Limb (tissue), 2 donors: ENCODE measurements at regions not wholly inside any gene's neighbourhood (a gene's known extent, or its start where the extent isn't known, plus 50 kb on each side); places are given as distances from the start of the nearest gene placed in this dataset.
"Not testable (repeated sequence)": the region's sequence is repeated elsewhere in the genome, so short reads cannot be mapped to it uniquely, and the experiment has no call there.

ENCODE experiments used
- DNase-seq, 2 donors: peaks; one replicate each; pipeline ENCODE4 v3.0.0-alpha.2; 2016; ENCODE audit errors: extremely low spot score in 2 of 2

- no peak for DNase-seq
Observed at GRCh38 chr14:43729143-43729542, 777.9 kb downstream of the FSCB start.

GRCh38 chr14:43706900-43707299 lies 800.2 kb downstream of the FSCB start:
- DNase-seq = no peak

DNA sequence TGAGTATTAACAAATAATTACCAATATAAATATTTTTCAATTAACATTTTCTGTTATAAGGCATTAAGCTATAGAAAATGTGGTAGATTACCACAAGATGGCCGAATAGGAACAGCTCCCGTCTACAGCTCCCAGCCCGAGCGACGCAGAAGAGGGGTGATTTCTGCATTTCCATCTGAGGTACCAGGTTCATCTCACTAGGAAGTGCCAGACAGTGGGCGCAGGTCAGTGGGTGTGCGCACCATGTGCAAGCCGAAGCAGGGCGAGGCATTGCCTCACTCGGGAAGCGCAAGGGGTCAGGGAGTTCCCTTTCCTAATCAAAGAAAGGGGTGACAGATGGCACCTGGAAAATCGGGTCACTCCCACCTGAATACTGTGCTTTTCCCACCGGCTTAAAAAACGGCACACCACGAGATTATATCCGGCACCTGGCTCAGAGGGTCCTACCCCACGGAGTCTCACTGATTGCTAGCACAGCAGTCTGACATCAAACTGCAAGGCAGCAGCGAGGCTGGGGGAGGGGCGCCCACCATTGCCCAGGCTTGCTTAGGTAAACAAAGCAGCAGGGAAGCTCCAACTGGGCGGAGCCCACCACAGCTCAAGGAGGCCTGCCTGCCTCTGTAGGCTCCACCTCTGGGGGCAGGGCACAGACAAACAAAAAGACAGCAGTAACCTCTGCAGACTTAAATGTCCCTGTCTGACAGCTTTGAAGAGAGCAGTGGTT lies 808.4 kb downstream of the FSCB start:
- not testable (repeated sequence) for DNase-seq

DNA sequence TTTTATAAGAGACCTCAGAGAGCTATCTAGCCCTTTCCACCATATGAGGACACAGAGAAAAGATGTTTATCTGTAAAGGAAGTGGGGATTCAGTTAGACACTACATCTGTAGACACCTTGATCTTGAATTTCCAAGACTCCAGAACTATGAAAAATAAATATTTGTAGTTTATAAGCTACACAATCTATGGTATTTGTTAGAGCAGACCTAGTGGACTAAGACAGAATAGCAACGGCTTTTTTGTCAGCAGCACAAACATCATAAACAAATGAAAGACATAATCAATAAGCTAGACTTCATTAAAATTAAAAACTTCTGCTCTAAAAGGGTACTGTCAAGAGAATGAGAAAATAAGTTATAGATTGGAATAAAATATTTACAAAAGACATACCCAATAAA lies 810.1 kb downstream of the FSCB start:
- no peak for DNase-seq

GRCh38 chr14:43692706-43693105 lies 814.4 kb downstream of the FSCB start:
- no peak for DNase-seq

DNA sequence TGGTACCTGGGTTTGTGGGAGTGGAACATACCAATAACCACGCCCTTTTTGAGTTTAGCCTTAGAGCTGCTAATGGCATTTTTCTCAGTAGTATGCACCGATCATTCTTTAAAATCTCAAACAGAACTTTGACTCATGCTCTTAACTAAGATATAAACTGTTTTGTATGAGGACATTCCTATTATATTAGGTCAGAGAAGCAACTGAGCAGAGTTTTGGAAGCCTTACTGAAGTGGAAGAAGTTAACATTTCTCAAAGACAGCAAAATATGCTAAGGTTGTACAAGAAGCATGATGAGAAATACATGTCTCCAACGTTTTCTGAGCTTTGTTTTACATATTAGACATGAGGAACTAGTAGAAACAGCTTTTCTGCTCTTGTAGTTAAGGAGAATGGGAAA lies 819.2 kb downstream of the FSCB start:
- peak in 1 of 2 donors; percentile 52 for DNase-seq

- no peak for DNase-seq
Observed at GRCh38 chr14:43677581-43677980, 829.5 kb downstream of the FSCB start.

DNA sequence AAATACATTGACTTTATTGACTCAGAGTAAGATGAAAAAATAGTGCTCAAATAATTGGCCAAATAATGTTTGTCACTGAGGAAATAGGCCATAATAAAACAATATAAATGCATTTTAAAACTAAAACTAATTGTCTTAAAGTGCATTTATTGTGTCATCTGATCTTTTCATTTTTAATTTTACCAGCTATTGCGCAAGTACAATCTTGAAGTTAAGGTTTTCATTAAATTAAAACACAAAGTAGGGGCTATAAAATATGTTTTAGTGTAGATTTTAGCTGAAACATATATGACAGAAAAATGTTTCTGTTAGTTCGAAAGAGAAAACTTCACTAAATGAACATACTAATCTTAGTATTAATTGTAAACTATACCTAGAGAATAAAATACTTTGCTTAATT lies 832.8 kb downstream of the FSCB start:
- DNase-seq = no peak

DNA sequence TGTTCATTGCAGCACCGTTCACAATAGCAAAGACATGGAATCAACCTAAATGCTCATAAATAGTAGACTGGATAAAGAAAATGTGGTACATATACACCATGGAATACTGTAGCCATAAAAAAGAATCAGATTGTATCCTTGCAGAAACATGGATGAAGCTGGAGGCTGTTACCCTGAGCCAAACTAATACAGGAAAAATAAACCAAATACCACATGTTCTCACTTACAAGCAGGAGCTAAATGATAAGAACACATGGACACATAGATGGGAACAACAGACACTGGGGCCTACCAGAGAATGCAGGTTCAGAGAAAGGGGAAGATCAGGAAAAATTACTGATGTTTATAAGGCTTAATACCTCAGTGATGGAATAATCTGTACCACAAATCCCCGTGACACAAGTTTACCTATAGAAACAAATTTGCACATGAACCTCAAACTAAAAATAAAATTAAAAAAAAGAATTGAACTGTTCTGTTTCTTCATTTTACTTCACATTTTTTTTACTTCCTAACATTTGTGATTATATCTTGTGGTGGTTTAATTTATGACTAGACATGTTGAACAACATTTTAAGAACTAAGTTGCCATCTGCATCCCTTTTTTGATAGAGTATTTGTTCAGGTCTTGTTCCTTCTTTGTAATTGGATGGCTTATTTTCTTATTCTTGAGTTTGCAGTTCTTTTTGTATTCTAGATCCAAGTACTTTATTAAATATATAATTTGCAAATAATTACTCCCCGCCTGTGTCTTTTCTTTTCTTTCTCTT lies 835.2 kb downstream of the FSCB start:
- DNase-seq = peak in 1 of 2 donors; percentile 5

DNA sequence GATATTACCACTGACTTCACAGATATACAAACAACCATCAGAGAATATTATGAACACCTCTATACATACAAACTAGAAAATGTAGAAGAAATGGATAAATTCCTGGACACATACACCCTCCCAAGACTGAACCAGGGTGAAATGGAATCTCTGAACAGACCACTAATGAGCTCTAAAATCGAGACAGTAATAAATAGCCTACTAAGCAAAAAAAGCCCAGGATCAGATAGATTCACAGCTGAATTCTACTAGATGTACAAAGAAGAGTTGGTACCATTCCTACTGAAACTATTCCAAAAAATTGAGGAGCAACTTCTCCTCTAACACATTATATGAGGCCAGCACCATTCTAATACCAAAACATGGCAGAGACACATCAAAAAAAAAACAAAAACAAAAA lies 837.7 kb downstream of the FSCB start:
- DNase-seq = no peak

- no peak for DNase-seq
Observed at GRCh38 chr14:43665570-43666267, 841.4 kb downstream of the FSCB start.

DNA sequence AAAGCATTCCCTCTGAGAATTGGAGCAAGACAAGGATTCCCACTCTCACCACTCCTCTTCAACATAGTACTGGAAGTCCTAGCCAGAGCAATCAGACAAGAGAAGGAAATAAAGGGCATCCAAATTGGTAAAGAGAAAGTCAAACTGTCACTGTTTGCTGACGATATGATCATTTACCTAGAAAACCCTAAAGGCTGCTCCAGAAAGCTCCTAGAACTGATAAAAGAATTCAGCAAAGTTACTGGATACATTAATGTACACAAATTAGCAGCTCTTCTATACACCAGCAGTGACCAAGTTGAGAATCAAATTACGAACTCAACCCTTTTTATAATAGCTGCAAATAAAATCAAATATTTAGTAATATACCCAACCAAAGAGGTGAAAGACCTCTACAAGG lies 851.9 kb downstream of the FSCB start:
- DNase-seq = not testable (repeated sequence)

- no peak for DNase-seq
Observed at GRCh38 chr14:43651896-43652295, 855.2 kb downstream of the FSCB start.

DNA sequence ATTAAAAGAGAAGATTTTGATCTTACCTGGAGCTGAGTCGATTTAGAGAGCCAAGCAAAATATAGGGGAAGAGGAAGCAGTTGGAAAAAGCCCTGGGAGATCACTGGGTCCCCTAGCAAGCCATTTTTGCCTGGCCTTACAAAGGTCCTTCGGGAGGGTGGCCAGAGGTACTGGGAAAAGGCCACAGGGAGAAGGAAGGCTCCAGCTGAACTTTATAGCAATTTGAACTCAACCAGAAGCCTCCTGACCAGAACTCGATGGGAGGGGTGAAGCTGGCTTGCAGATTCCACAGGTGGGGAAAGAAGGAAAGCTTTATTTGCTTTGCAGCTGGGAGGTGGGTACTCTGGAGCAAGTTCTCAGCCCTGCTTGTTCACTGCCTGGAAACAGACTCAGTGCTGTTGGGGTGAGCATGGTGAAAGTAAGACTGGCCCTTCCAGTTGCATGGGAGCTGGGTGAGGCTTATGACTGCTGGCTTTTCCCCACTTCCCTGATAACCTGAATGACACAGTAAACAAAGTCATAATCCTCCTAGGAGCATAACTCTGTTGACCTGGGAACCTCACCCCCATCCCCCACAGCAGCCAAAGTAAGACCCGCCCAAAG lies 855.8 kb downstream of the FSCB start:
- no peak for DNase-seq

DNA sequence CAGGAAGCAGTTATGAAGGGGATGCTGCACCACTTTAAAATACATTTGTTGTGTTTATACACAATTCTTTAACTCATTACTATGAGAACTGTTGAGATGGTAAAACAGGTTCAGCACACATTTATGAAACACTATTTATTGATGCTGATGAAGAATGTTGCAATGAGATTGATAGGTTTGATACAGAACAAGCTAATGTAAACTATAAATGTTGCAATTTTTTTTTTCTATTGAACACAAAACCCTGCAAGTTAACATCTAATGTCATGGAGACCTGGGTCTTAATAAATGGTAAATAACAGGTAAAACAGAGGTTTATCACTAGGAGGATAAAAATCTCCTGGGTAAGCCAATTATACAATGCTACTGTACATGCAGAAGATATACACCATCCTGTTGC lies 857.6 kb downstream of the FSCB start:
- no peak for DNase-seq

DNA sequence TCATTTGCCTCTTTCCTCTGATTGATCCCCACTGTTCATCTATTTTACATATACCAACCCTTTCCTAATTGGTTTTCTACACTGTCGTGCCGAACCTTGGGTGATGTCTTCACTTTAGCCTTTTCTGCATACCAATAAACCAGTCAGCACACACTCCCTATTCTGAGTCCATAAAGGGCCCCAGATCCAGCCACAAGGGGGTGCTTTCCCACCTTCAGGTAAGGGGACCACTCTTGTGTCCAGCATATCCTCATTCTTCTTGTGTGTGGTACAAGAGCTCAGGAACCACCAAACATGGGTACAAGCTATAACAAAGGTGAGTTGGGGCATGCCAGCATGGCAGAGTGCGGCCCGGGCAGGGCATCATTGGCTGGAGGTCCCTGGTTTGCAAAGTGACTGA lies 859.8 kb downstream of the FSCB start:
- DNase-seq = no peak

DNA sequence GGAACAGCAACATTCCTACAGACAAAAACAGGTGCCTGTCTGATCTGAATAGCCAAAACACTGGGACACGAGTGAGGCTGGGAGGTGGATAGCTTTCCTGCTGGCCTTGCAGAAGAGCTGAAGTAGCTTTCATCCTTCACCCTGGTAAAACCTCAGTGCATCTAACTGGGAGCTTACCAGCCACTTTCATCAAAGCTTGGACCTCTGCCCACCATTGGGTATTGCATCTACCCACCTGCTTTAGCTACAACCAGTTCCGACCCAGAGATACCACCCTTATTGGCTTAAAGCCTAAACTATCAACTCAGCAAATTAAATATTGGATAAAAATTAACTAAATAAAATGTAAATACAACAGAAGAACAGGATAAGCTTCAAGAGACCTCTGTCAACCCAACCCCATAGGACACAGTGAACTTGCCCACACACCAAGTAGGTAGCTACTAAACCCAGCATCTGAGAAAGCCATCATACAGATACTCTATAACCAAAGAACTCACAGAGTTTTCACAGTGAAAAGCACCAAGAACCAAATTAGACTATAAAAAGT lies 866.3 kb downstream of the FSCB start:
- no peak for DNase-seq

DNA sequence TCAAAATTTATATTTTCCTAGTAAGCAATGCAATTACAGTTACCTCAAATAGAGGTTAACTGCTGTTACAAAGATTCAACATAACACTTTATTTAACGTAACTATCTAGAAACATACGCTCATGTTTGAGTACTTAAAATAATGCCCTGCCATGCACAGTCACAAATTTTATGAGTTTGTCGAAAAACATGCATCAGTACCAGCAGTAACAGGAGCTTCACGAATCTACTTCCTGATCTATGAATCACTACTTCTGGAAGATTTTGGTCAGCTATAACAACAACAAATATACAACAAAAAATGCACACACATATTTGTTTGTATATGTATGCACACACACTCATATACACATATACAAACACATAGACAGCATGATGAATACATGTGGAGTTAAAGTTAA lies 881.8 kb downstream of the FSCB start:
- no peak for DNase-seq

GRCh38 chr14:43621282-43621681 lies 885.8 kb downstream of the FSCB start:
- DNase-seq = no peak

DNA sequence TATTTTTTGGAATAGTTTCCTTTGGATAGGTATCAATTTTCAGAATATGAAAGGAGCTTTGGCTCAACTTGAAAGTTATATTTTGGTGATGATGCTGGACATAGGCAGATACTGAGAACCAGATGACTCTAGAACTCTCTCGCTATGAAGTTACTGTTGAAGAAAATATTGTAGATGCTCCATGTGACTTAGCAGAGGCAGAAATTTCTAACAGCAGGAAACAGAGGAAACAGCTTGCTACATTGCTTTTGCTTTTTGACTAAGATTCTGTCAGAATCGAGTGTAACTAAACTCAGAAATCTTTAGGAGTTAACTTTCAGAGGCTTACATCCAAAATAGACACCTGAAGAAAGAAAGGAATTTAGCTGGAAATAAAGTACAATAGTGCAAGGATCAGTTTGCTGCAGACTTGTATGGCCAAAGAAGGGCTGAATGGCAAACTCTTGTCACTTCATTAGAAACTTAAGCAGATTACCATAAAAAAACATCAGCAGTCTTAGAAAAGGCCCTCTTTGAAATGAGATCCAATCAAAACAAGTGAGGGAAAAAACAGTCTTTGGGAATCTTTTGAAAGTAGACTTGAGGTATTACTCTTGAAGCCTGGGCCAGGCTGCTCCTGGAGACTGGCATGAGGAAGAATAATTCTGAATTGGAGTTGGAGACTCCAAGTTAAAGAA lies 911.8 kb downstream of the FSCB start:
- DNase-seq = no peak

DNA sequence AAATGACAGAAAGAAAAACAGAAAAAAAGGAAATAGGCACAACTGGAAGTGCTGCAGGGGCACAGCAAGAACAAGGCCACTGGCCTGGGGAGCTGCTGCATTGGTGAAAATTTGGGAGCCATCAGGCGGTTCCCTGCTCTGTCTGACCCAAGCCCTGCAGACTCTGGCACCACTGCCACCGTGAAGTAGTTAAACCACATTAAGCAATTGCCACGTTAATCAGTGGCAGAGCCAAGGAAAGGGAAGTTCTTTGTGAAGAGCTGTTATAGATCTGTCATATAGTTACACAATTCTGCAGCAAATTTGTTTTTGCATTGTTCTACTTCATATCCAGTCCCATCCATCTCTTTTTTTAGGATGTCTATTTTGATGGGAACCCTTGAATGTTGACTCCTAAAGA lies 915.3 kb downstream of the FSCB start:
- no peak for DNase-seq
